Activated T-cell treated with anti-CD3 and anti-CD28 coated beads, Interleukin-2, amount 50 U/mL, for 72 hours (primary cell): ENCODE measurements at regions not wholly inside any gene's neighbourhood (a gene's known extent, or its start where the extent isn't known, plus 50 kb on each side); places are given as distances from the start of the nearest gene placed in this dataset.

ENCODE experiments used
- ATAC-seq, 2 donors: fragments of 150-1000 bp; cut with Tn5 transposase; replicated peaks in 1 of 2; 2 replicates each; pipeline ENCODE4 v1.10.0; 2021; ENCODE audit warnings: moderate library complexity in 2 of 2, mild to moderate bottlenecking in 1 of 2
- DNase-seq, 2 donors: peaks; one replicate each; pipeline ENCODE4 v3.0.0; 2021 to 2022; ENCODE audit warnings: mixed read lengths in 1 of 2
- H3K27ac Mint-ChIP-seq: one replicate; pipeline ENCODE4 v1.8.0; 2022; ENCODE audit warnings: mild to moderate bottlenecking, moderate library complexity, mixed read lengths
- H3K27me3 Mint-ChIP-seq: one replicate; pipeline ENCODE4 v1.8.0; 2022; ENCODE audit warnings: low read depth, mixed read lengths
- H3K36me3 Mint-ChIP-seq, 2 donors: one replicate each; pipeline ENCODE4 v1.8.0; 2022; ENCODE audit warnings: mixed read lengths in 2 of 2, mild to moderate bottlenecking in 1 of 2; ENCODE audit not compliant: insufficient read depth in 2 of 2
- H3K4me1 Mint-ChIP-seq: one replicate; pipeline ENCODE4 v1.8.0; 2022; ENCODE audit warnings: low read depth, mixed read lengths
- H3K4me3 Mint-ChIP-seq, 2 donors: one replicate each; pipeline ENCODE4 v1.8.0; 2022; ENCODE audit warnings: mild to moderate bottlenecking in 2 of 2, mixed read lengths in 2 of 2, moderate library complexity in 2 of 2
- H3K9me3 Mint-ChIP-seq, 2 donors: one replicate each; pipeline ENCODE4 v1.8.0; 2022; ENCODE audit warnings: mixed read lengths in 2 of 2

DNA sequence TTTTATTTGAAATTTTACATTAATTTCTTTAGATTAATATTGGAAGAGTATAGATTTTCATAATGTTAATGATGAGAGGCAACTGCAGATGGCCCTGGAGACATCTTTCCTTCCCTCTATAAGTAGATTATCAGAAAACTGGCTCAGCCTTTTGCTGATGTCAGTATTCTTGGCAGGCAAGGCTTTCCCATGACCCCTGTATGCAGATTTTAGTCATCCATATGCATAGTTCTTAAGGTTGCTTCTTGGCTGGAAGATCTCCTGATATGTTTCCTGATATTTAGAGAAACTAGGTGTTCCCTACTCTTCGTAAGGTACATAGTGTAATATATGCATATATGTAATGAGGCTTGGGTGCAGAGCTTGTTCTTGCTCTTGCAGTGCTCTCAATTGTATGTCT, 911.4 kb downstream of the EPHA3 start:
- Mint-ChIP-seq H3K27me3 (no peaks in the 10 kb centered on the region), H3K27ac (no peak overlapping the region), H3K36me3 (no peaks in the 10 kb centered on the region), H3K4me3 (no peak overlapping the region), H3K9me3 (peaks cover 2 to 7% of the 10 kb centered on the region in 2 donors), H3K4me1 (no peaks in the 10 kb centered on the region)
- ATAC-seq, result no peak
- DNase-seq, result no peak

DNA sequence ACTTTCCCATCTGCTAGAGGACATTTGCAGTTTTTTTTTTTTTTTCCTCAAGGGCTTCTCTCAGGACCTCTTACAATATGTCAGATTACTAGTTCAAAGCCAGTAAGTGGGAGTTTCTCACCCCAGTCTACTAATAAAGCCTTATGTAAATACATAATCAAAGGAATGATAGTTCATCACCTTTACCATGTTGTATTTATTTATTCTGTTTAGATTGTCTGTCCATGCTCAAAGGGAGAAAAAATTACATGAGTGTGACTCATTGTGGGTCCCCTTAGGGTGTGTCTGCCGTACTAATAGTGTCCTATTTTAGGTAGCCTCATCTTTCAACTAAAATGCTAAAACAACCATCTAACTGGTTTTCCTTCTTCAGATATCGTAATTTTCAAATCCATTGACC, 917.6 kb downstream of the EPHA3 start:
- H3K36me3 Mint-ChIP-seq, result no peaks in the 10 kb centered on the region
- peaks cover 0 to 7% of the 10 kb centered on the region in 2 donors for H3K9me3 Mint-ChIP-seq
- no peak for ATAC-seq
- H3K4me3 Mint-ChIP-seq, result no peak overlapping the region
- no peak for DNase-seq
- no peak overlapping the region for H3K27ac Mint-ChIP-seq
- no peaks in the 10 kb centered on the region for H3K27me3 Mint-ChIP-seq
- H3K4me1 Mint-ChIP-seq, result no peaks in the 10 kb centered on the region

DNA sequence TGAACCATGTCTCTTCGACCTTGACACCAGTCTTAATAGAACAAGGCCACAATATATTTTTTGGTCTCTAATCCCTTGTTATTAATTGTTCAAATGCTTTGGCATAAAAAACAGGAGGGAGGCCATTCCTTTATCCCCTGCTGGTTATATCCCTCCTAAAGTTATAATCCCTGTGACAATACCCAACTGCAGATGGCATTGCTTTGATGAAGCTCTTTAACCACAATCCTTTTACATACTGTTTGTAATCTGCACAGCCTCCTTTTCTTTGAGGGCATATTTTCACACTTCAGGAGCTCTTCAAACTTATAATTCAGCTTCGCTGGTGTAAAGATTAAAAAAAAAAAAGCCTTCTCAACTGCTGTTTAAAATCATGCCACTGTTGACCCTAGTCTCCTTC, 919.0 kb downstream of the EPHA3 start:
- Mint-ChIP-seq H3K27me3 (no peaks in the 10 kb centered on the region), H3K9me3 (peaks cover 0 to 7% of the 10 kb centered on the region in 2 donors), H3K27ac (no peak overlapping the region), H3K4me1 (no peaks in the 10 kb centered on the region), H3K36me3 (no peaks in the 10 kb centered on the region), H3K4me3 (no peak overlapping the region)
- ATAC-seq (no peak), DNase-seq (no peak)

DNA sequence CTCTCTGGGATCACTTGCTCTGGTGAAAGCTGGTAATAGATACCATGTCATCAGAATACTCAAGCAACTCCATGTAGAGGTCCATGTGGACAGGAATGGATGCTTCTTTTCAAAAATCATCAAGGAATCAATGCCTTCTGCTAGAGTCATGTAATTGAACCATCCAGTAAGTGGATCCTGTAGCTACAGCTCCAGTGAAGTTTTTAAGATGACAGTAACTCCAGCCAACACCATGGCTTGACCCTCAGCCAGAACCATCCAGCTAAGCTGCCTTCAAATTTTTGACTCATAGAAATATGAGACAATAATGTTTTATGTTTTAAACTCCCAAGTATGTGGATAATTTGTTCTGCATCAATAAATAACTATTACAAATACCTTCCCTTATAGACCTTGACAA, 923.7 kb downstream of the EPHA3 start:
- H3K9me3 Mint-ChIP-seq, result peaks cover 2 to 5% of the 10 kb centered on the region in 2 donors
- no peaks in the 10 kb centered on the region for H3K36me3 Mint-ChIP-seq
- H3K4me1 Mint-ChIP-seq, result no peaks in the 10 kb centered on the region
- ATAC-seq, result no peak
- H3K27me3 Mint-ChIP-seq, result no peaks in the 10 kb centered on the region
- DNase-seq, result no peak
- no peak overlapping the region for H3K4me3 Mint-ChIP-seq
- no peak overlapping the region for H3K27ac Mint-ChIP-seq

DNA sequence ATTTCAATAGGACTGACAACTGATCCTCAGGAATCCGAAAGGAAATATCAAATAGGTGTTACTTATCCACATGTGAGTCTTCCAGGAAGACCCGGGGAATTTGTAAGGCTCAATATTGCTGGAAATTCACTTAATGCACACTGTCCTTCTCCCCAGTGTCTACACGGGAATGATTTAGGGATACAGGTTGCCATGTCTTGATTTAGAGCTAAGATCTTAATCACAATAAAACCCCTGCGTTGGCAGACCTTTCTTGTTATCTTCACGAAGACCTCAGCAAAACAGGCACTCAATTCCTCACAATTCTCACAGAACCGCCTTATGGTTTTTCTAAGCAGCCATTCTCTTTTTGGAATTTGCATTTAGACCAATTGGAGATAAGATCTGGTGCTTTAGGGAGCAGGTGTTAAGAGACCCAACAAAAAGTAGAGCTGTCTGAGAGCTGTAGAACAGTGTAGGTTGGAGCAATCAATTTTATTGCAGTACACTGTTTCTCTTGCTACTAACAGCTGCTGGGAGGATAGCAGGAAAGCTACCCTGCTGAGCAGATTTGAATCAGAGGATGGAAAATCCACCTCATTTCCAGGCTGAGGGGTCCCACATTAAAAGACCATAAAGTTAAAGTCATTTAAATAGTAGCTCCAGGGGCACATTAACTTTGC, 925.7 kb downstream of the EPHA3 start:
- H3K27ac Mint-ChIP-seq, result no peak overlapping the region
- H3K4me3 Mint-ChIP-seq, result no peak overlapping the region
- no peaks in the 10 kb centered on the region for H3K36me3 Mint-ChIP-seq
- no peaks in the 10 kb centered on the region for H3K27me3 Mint-ChIP-seq
- DNase-seq (no peak), ATAC-seq (no peak)
- H3K9me3 Mint-ChIP-seq, result peaks cover 3 to 7% of the 10 kb centered on the region in 2 donors
- H3K4me1 Mint-ChIP-seq, result no peaks in the 10 kb centered on the region

DNA sequence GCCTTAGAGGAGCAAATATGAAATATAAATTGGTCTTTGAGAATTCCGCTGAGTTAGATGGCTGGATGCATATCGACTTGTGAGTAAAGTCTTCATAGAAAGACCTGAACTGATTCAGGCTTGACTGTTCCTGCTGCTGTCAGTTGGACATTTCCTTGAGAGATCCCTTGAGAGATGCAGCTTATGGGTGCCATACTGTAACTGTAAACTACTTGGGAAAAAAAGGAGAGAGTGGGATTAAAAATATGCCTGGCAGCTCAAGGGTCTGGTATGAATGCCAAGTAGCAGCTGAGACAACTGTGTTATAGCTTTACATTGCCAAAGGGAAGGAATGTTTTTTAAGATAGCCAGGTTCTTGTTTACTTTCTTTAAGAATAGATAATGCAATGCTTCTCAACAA, 926.6 kb downstream of the EPHA3 start:
- Mint-ChIP-seq H3K36me3 (no peaks in the 10 kb centered on the region), H3K27ac (no peak overlapping the region)
- ATAC-seq, result no peak

GRCh38 chr3:90035643-90036042, 928.2 kb downstream of the EPHA3 start:
- Mint-ChIP-seq H3K4me3 (no peak overlapping the region), H3K27ac (no peak overlapping the region), H3K27me3 (no peaks in the 10 kb centered on the region), H3K36me3 (no peaks in the 10 kb centered on the region), H3K9me3 (peaks cover 4 to 9% of the 10 kb centered on the region in 2 donors), H3K4me1 (no peaks in the 10 kb centered on the region)
- ATAC-seq (no peak), DNase-seq (no peak)

More for the DNA sequence above, 926.6 kb downstream of the EPHA3 start:
- no peak for DNase-seq
- H3K4me3 Mint-ChIP-seq, result no peak overlapping the region
- peaks cover 4 to 7% of the 10 kb centered on the region in 2 donors for H3K9me3 Mint-ChIP-seq
- no peaks in the 10 kb centered on the region for H3K4me1 Mint-ChIP-seq
- no peaks in the 10 kb centered on the region for H3K27me3 Mint-ChIP-seq

DNA sequence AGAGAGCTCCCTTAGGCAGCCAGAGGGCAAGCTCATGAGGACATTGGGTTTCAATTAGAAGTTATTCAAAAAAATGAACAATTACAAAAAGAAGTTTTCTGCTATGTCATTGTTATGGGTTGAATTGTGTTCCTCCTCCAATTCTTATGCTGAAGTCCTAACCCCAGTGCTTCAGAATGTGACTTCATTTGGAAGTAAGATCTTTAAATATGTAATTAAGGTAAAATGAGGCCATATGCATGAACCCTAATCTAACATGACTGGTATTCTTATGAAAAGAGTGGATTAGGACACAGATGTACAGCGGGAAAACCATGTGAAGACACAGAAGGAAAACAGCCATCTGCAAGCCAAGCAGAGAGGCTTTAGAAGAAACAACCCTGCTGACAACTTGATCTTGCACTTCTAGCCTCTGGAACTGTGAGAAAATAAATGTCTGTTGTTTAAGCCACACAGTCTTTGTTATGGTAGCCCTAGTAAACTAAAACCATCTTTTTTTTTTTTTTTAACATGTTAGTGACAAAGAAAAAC, 929.6 kb downstream of the EPHA3 start:
- no peak for ATAC-seq
- no peak overlapping the region for H3K4me3 Mint-ChIP-seq
- H3K27ac Mint-ChIP-seq, result no peak overlapping the region
- no peak for DNase-seq
- no peaks in the 10 kb centered on the region for H3K4me1 Mint-ChIP-seq
- H3K27me3 Mint-ChIP-seq, result no peaks in the 10 kb centered on the region
- peaks cover 4 to 9% of the 10 kb centered on the region in 2 donors for H3K9me3 Mint-ChIP-seq
- no peaks in the 10 kb centered on the region for H3K36me3 Mint-ChIP-seq

GRCh38 chr3:90039994-90040393, 932.6 kb downstream of the EPHA3 start:
- no peaks in the 10 kb centered on the region for H3K4me1 Mint-ChIP-seq
- DNase-seq (no peak), ATAC-seq (no peak)
- peaks cover 0 to 2% of the 10 kb centered on the region in 2 donors for H3K36me3 Mint-ChIP-seq
- no peak overlapping the region for H3K4me3 Mint-ChIP-seq
- no peak overlapping the region for H3K27ac Mint-ChIP-seq
- peaks cover 10 to 20% of the 10 kb centered on the region in 2 donors for H3K9me3 Mint-ChIP-seq
- H3K27me3 Mint-ChIP-seq, result no peaks in the 10 kb centered on the region

DNA sequence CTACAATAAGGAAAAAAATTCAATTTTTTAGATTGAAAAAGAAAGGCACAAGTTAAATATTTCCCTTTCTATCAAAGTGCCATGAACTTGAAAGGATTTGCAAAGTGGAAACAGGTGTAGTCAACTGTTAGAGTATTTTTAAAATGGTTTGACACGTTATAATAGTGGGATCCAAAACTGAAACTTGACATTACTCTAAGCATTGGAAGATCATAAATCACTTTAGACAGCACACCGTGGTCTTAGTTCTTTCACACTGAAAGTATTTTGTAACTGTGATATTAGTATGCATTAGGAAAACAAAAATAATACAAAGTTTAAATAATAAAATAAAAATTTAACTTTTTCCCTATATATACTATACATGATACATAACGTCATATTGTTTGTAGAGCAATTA, 933.1 kb downstream of the EPHA3 start:
- H3K9me3 Mint-ChIP-seq, result peaks cover 10 to 18% of the 10 kb centered on the region in 2 donors
- no peak for DNase-seq
- H3K4me1 Mint-ChIP-seq, result no peaks in the 10 kb centered on the region
- H3K27me3 Mint-ChIP-seq, result no peaks in the 10 kb centered on the region
- ATAC-seq, result no peak
- no peak overlapping the region for H3K27ac Mint-ChIP-seq
- H3K36me3 Mint-ChIP-seq, result peaks cover 0 to 2% of the 10 kb centered on the region in 2 donors
- no peak overlapping the region for H3K4me3 Mint-ChIP-seq

- DNase-seq, result no peak
- Mint-ChIP-seq H3K4me1 (no peaks in the 10 kb centered on the region), H3K9me3 (peaks cover 10 to 15% of the 10 kb centered on the region in 2 donors), H3K4me3 (no peak overlapping the region), H3K36me3 (peaks cover 0 to 2% of the 10 kb centered on the region in 2 donors), H3K27ac (no peak overlapping the region), H3K27me3 (no peaks in the 10 kb centered on the region)
- no peak for ATAC-seq
Measured at GRCh38 chr3:90041995-90042394, 934.6 kb downstream of the EPHA3 start.

GRCh38 chr3:90043287-90043686, 935.9 kb downstream of the EPHA3 start:
- Mint-ChIP-seq H3K36me3 (peaks cover 0 to 2% of the 10 kb centered on the region in 2 donors), H3K4me3 (no peak overlapping the region), H3K27ac (no peak overlapping the region), H3K9me3 (peaks cover 11 to 13% of the 10 kb centered on the region in 2 donors), H3K27me3 (no peaks in the 10 kb centered on the region), H3K4me1 (no peaks in the 10 kb centered on the region)
- DNase-seq (no peak), ATAC-seq (no peak)

GRCh38 chr3:90044084-90044816, 936.8 kb downstream of the EPHA3 start:
- Mint-ChIP-seq H3K27me3 (no peaks in the 10 kb centered on the region), H3K36me3 (peaks cover 0 to 2% of the 10 kb centered on the region in 2 donors), H3K4me3 (no peak overlapping the region), H3K9me3 (peaks cover 9 to 11% of the 10 kb centered on the region in 2 donors), H3K27ac (no peak overlapping the region), H3K4me1 (no peaks in the 10 kb centered on the region)
- no peak for DNase-seq
- no peak for ATAC-seq
